ENCODE measurements at regions not wholly inside any gene's neighbourhood (a gene's known extent, or its start where the extent isn't known, plus 50 kb on each side); places are given as distances from the start of the nearest gene placed in this dataset.
"Not testable (repeated sequence)": the region's sequence is repeated elsewhere in the genome, so short reads cannot be mapped to it uniquely, and the experiment has no call there.

- Histone ChIP-seq H3K27me3 (replicated peaks; ENCODE audit: insufficient read depth) (no peaks in the 10 kb centered on the region), H3K4me2 (ENCODE audit: unreplicated experiment) (no peak overlapping the region), H3K4me1 (ENCODE audit: insufficient read depth) (no peaks in the 10 kb centered on the region), H3K9me3 (ENCODE audit: low read depth) (no peaks in the 10 kb centered on the region), H3K79me2 (ENCODE audit: insufficient read depth) (no peaks in the 10 kb centered on the region), H3F3A (ENCODE audit: insufficient read depth) (no peaks in the 10 kb centered on the region), H3K9me2 (ENCODE audit: insufficient read depth) (no peaks in the 10 kb centered on the region), H3K9ac (no peak overlapping the region), H4K20me1 (ENCODE audit: insufficient read depth) (no peaks in the 10 kb centered on the region), H3K36me3 (ENCODE audit: low read depth) (no peaks in the 10 kb centered on the region), H3K27ac (no peak overlapping the region), H3K4me3 (no peak overlapping the region), H2AFZ (no peak overlapping the region)
- DNase-seq, result no peak
- 62 to 63% methylated on average over 4 of the region's 4 CpGs for WGBS, 2 experiments (ENCODE audit: low coverage in 1 of 2, low lambda C conversion rate in 2 of 2, missing lambda C conversion rate in 2 of 2)
- TF ChIP-seq EZH2 (IDR thresholded peaks at IDR 0.05; ENCODE audit: insufficient read depth, poor library complexity, severe bottlenecking) (no peak), EZH2phosphoT487 (IDR thresholded peaks at IDR 0.05; ENCODE audit: insufficient read depth, low read depth) (no peak)
- in situ Hi-C loops (cut with MboI), result no loop called here
Measured at GRCh38 chr2:122034777-122035176, 279.3 kb downstream of the TSN start.

- not testable (repeated sequence) for H3K27ac ChIP-seq
- 71 to 74% methylated on average over 4 of the region's 4 CpGs for WGBS, 2 experiments (ENCODE audit: low coverage in 1 of 2, low lambda C conversion rate in 2 of 2, missing lambda C conversion rate in 2 of 2)
Measured at GRCh38 chr2:122038816-122039215, 283.4 kb downstream of the TSN start.

GRCh38 chr2:122041455-122041854 is 286.0 kb downstream of the TSN start:
- 77 to 82% methylated on average over 5 of the region's 5 CpGs for WGBS, 2 experiments (ENCODE audit: low coverage in 1 of 2, low lambda C conversion rate in 2 of 2, missing lambda C conversion rate in 2 of 2)
- in situ Hi-C loops (cut with MboI), result no loop called here
- DNase-seq, result no peak

More at GRCh38 chr2:122038816-122039215, 283.4 kb downstream of the TSN start:
- H3K79me2 ChIP-seq (ENCODE audit: insufficient read depth); H3K9me2 ChIP-seq (ENCODE audit: insufficient read depth); H2AFZ ChIP-seq; H3F3A ChIP-seq (ENCODE audit: insufficient read depth); H3K9ac ChIP-seq; H3K4me2 ChIP-seq (ENCODE audit: unreplicated experiment); H3K27me3 ChIP-seq (replicated peaks; ENCODE audit: insufficient read depth); H3K36me3 ChIP-seq (ENCODE audit: low read depth); H4K20me1 ChIP-seq (ENCODE audit: insufficient read depth); H3K4me3 ChIP-seq; DNase-seq; H3K9me3 ChIP-seq (ENCODE audit: low read depth); H3K4me1 ChIP-seq (ENCODE audit: insufficient read depth); in situ Hi-C loops (cut with MboI): not testable (repeated sequence)

GRCh38 chr2:122051659-122052058 is 296.2 kb downstream of the TSN start:
- H3K27me3 ChIP-seq (replicated peaks; ENCODE audit: insufficient read depth); H3K27ac ChIP-seq; H3K9me2 ChIP-seq (ENCODE audit: insufficient read depth); H3K9ac ChIP-seq; H3K4me1 ChIP-seq (ENCODE audit: insufficient read depth); H2AFZ ChIP-seq; H3K9me3 ChIP-seq (ENCODE audit: low read depth); H3K36me3 ChIP-seq (ENCODE audit: low read depth); H3K4me3 ChIP-seq; H3K4me2 ChIP-seq (ENCODE audit: unreplicated experiment); H3F3A ChIP-seq (ENCODE audit: insufficient read depth); DNase-seq; H4K20me1 ChIP-seq (ENCODE audit: insufficient read depth); H3K79me2 ChIP-seq (ENCODE audit: insufficient read depth); in situ Hi-C loops (cut with MboI): not testable (repeated sequence)
- WGBS, 2 experiments (ENCODE audit: low coverage in 1 of 2, low lambda C conversion rate in 2 of 2, missing lambda C conversion rate in 2 of 2), result 85 to 95% methylated on average over 2 to 15 of the region's 20 CpGs

More at GRCh38 chr2:122041455-122041854, 286.0 kb downstream of the TSN start:
- Histone ChIP-seq H3K4me2 (ENCODE audit: unreplicated experiment) (no peak overlapping the region), H4K20me1 (ENCODE audit: insufficient read depth) (no peaks in the 10 kb centered on the region), H3K27ac (no peak overlapping the region), H3K79me2 (ENCODE audit: insufficient read depth) (no peaks in the 10 kb centered on the region), H3K4me3 (no peak overlapping the region), H3K9me3 (ENCODE audit: low read depth) (no peaks in the 10 kb centered on the region), H3F3A (ENCODE audit: insufficient read depth) (no peaks in the 10 kb centered on the region), H3K36me3 (ENCODE audit: low read depth) (no peaks in the 10 kb centered on the region), H3K4me1 (ENCODE audit: insufficient read depth) (no peaks in the 10 kb centered on the region), H2AFZ (no peak overlapping the region), H3K9ac (no peak overlapping the region), H3K27me3 (replicated peaks; ENCODE audit: insufficient read depth) (no peaks in the 10 kb centered on the region), H3K9me2 (ENCODE audit: insufficient read depth) (no peaks in the 10 kb centered on the region)
- no peak for TF ChIP-seq EZH2phosphoT487 (IDR thresholded peaks at IDR 0.05; ENCODE audit: insufficient read depth, low read depth)
- no peak for TF ChIP-seq EZH2 (IDR thresholded peaks at IDR 0.05; ENCODE audit: insufficient read depth, poor library complexity, severe bottlenecking)

- Histone ChIP-seq H3K79me2 (ENCODE audit: insufficient read depth) (no peaks in the 10 kb centered on the region), H3F3A (ENCODE audit: insufficient read depth) (no peaks in the 10 kb centered on the region), H3K9me3 (ENCODE audit: low read depth) (no peaks in the 10 kb centered on the region), H3K27me3 (replicated peaks; ENCODE audit: insufficient read depth) (no peaks in the 10 kb centered on the region), H3K27ac (no peak overlapping the region), H3K4me3 (no peak overlapping the region), H2AFZ (no peak overlapping the region), H3K4me2 (ENCODE audit: unreplicated experiment) (no peak overlapping the region), H3K36me3 (ENCODE audit: low read depth) (no peaks in the 10 kb centered on the region), H3K4me1 (ENCODE audit: insufficient read depth) (no peaks in the 10 kb centered on the region), H3K9me2 (ENCODE audit: insufficient read depth) (no peaks in the 10 kb centered on the region), H4K20me1 (ENCODE audit: insufficient read depth) (no peaks in the 10 kb centered on the region), H3K9ac (no peak overlapping the region)
- DNase-seq, result no peak
- in situ Hi-C loops (cut with MboI), result no loop called here
- 6 to 7% methylated on average over 3 to 4 of the region's 4 CpGs for WGBS, 2 experiments (ENCODE audit: low coverage in 1 of 2, low lambda C conversion rate in 2 of 2, missing lambda C conversion rate in 2 of 2)
- TF ChIP-seq EZH2 (IDR thresholded peaks at IDR 0.05; ENCODE audit: insufficient read depth, poor library complexity, severe bottlenecking), result no peak
- TF ChIP-seq EZH2phosphoT487 (IDR thresholded peaks at IDR 0.05; ENCODE audit: insufficient read depth, low read depth), result no peak
Measured at GRCh38 chr2:122055521-122055931, 300.1 kb downstream of the TSN start.
